PC-3 (cell line): ENCODE measurements at regions not wholly inside any gene's neighbourhood (a gene's known extent, or its start where the extent isn't known, plus 50 kb on each side); places are given as distances from the start of the nearest gene placed in this dataset.

ENCODE experiments used
- ATAC-seq: fragments of 200-7000 bp; cut with Tn5 transposase; 2 replicates; pipeline ENCODE4 v1.9.1; 2020; ENCODE audit warnings: mild to moderate bottlenecking, moderate library complexity
- BruUV-seq: library from RNA; stranded (reverse); fragments of 400-500 nt; replicated peaks from 2 replicates; lab custom pipeline; 2021; lab: Mats Ljungman, UMichigan
- CTCF ChIA-PET: fragments of 300-600 bp; sonication (Branson Sonifier 250); formaldehyde crosslinking; loops from one replicate; lab custom pipeline; 2022; ENCODE audit warnings: antibody characterized with exemption; lab: Charles Lee
- POLR2A ChIA-PET: fragments of 300-600 bp; sonication (Branson Sonifier 250); formaldehyde crosslinking; loops from one replicate; lab custom pipeline; 2022; ENCODE audit warnings: antibody characterized with exemption; ENCODE audit not compliant: unreplicated experiment; lab: Charles Lee
- DNase-seq: peaks from one replicate; pipeline ENCODE4 v3.0.0-alpha.2; 2015
- H2AFZ ChIP-seq: fragments of 300-600 bp; sonication (generic); 2 replicates; pipeline ENCODE4 v1.6.0; 2016; ENCODE audit warnings: antibody characterized with exemption, low read length
- H3F3A ChIP-seq: fragments of 300-600 bp; sonication (generic); one replicate; pipeline ENCODE4 v1.6.0; 2017; ENCODE audit warnings: antibody characterized with exemption, low read length, control low read depth, mild to moderate bottlenecking; ENCODE audit not compliant: unreplicated experiment
- H3K27ac ChIP-seq: fragments of 300-600 bp; sonication (generic); 2 replicates; pipeline ENCODE4 v1.5.1; 2016; ENCODE audit warnings: mild to moderate bottlenecking, low read length
- H3K27me3 ChIP-seq: fragments of 300-600 bp; sonication (generic); 2 replicates; pipeline ENCODE4 v1.6.1; 2016; ENCODE audit warnings: low read length, mixed read lengths
- H3K36me3 ChIP-seq: fragments of 300-600 bp; sonication (generic); 2 replicates; pipeline ENCODE4 v1.6.1; 2016; ENCODE audit warnings: low read depth, mixed run types, low read length, mixed read lengths
- H3K4me1 ChIP-seq: fragments of 300-600 bp; sonication (generic); 2 replicates; pipeline ENCODE4 v1.5.1; 2016; ENCODE audit warnings: low read length; ENCODE audit not compliant: insufficient read depth
- H3K4me2 ChIP-seq: fragments of 300-600 bp; sonication (generic); 2 replicates; pipeline ENCODE4 v1.6.0; 2016; ENCODE audit warnings: low read length
- H3K4me3 ChIP-seq: fragments of 300-600 bp; sonication (generic); 2 replicates; pipeline ENCODE4 v1.5.1; 2016; ENCODE audit warnings: mild to moderate bottlenecking, low read length, mixed read lengths
- H3K79me2 ChIP-seq: fragments of 300-600 bp; sonication (generic); 2 replicates; pipeline ENCODE4 v1.6.1; 2017; ENCODE audit warnings: low read length, mixed read lengths
- H3K9ac ChIP-seq: fragments of 300-600 bp; sonication (generic); 2 replicates; pipeline ENCODE4 v1.6.0; 2016; ENCODE audit warnings: mild to moderate bottlenecking, low read length
- H3K9me2 ChIP-seq: fragments of 300-600 bp; sonication (generic); replicated peaks from 2 replicates; pipeline ENCODE4 v1.6.1; 2016; ENCODE audit warnings: mixed run types, low read length, mixed read lengths
- H3K9me3 ChIP-seq: fragments of 300-600 bp; sonication (generic); 2 replicates; pipeline ENCODE4 v1.6.1; 2016; ENCODE audit warnings: low read length, mixed read lengths
- H4K20me1 ChIP-seq: fragments of 300-600 bp; sonication (generic); 2 replicates; pipeline ENCODE4 v1.6.1; 2016; ENCODE audit warnings: low read length, mixed read lengths
- EZH2 ChIP-seq: fragments of 300-600 bp; sonication (generic); IDR thresholded peaks from one replicate; pipeline ENCODE4 v1.6.1; 2017; ENCODE audit warnings: antibody characterized with exemption, mild to moderate bottlenecking, low read length; ENCODE audit not compliant: unreplicated experiment
- EZH2phosphoT487 ChIP-seq: fragments of 300-600 bp; sonication (generic); IDR thresholded peaks from 2 replicates; pipeline ENCODE4 v1.6.1; 2018; ENCODE audit warnings: mild to moderate bottlenecking, antibody characterized with exemption, low read length, borderline replicate concordance
- intact Hi-C: fragments of 100-400 bp; cut with micrococcal nuclease; formaldehyde crosslinking; loops from 2 replicates; pipeline ENCODE4 v1.9.0; 2023
- TF ChIP-seq, protein P1 (sequence below): fragments of 300-600 bp; sonication (generic); conservative IDR thresholded peaks from 2 replicates; pipeline ENCODE4 v1.5.1; 2017; ENCODE audit warnings: antibody characterized with exemption, low read depth, mild to moderate bottlenecking, low read length

- intact Hi-C loops = no loop called here
- no peaks in the 10 kb centered on the region; the same call in 1 of the 2 replicates for H3K4me1 ChIP-seq
- H3K9me3 ChIP-seq = no peaks in the 10 kb centered on the region
- no peak for DNase-seq
- no peak overlapping the region for H3K4me2 ChIP-seq
- no TSS peak for BruUV-seq
- H3F3A ChIP-seq = no peaks in the 10 kb centered on the region
- no peaks in the 10 kb centered on the region for H3K79me2 ChIP-seq
- no peaks in the 10 kb centered on the region for H3K36me3 ChIP-seq
- ATAC-seq = no peak
- TF ChIP-seq EZH2phosphoT487 (no peak), EZH2 (no peak)
- TF ChIP-seq, protein P1, sequence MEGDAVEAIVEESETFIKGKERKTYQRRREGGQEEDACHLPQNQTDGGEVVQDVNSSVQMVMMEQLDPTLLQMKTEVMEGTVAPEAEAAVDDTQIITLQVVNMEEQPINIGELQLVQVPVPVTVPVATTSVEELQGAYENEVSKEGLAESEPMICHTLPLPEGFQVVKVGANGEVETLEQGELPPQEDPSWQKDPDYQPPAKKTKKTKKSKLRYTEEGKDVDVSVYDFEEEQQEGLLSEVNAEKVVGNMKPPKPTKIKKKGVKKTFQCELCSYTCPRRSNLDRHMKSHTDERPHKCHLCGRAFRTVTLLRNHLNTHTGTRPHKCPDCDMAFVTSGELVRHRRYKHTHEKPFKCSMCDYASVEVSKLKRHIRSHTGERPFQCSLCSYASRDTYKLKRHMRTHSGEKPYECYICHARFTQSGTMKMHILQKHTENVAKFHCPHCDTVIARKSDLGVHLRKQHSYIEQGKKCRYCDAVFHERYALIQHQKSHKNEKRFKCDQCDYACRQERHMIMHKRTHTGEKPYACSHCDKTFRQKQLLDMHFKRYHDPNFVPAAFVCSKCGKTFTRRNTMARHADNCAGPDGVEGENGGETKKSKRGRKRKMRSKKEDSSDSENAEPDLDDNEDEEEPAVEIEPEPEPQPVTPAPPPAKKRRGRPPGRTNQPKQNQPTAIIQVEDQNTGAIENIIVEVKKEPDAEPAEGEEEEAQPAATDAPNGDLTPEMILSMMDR = no peak
- no peak overlapping the region for H2AFZ ChIP-seq
- ChIA-PET CTCF (no interaction called here), POLR2A (no interaction called here)
- no peak overlapping the region for H3K4me3 ChIP-seq
- no peaks in the 10 kb centered on the region for H3K9me2 ChIP-seq
- no peaks in the 10 kb centered on the region for H3K27me3 ChIP-seq
- no peak overlapping the region for H3K9ac ChIP-seq
- H3K27ac ChIP-seq = no peak overlapping the region
- no peaks in the 10 kb centered on the region for H4K20me1 ChIP-seq
These were observed 1668.7 kb upstream of the PCDH7 start for GRCh38 chr4:29051381-29051965.

DNA sequence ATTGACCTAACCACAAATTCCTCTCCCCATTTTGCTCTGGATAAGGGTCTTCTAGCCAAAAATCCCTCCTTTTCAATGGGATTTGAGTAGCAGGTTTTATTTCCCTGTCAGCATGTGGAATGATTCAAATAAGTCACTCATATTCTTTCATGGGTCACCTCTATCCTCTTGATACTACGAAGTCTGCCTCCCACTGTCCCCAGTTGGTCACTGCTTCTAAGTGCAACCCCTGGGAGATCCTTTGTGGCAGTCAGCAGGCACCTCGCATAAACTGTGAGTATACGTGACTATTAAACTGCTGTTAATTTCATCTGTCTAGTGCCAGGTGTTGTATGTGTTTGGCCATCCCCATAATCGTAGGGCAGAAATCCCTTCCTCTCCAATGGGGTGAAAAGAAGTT is 1667.9 kb upstream of the PCDH7 start:
- ChIA-PET POLR2A (no interaction called here), CTCF (no interaction called here)
- Histone ChIP-seq H3K9me2 (no peaks in the 10 kb centered on the region), H3K36me3 (no peaks in the 10 kb centered on the region), H3K9ac (no peak overlapping the region), H3K79me2 (no peaks in the 10 kb centered on the region), H3K4me2 (no peak overlapping the region), H2AFZ (no peak overlapping the region), H3K27me3 (no peaks in the 10 kb centered on the region), H3K9me3 (no peaks in the 10 kb centered on the region), H3K4me3 (no peak overlapping the region), H3K4me1 (no peaks in the 10 kb centered on the region), H3F3A (no peaks in the 10 kb centered on the region), H4K20me1 (no peaks in the 10 kb centered on the region), H3K27ac (no peak overlapping the region)
- DNase-seq = no peak
- BruUV-seq = no TSS peak
- no peak for ATAC-seq
- no peak for TF ChIP-seq EZH2
- TF ChIP-seq, protein P1 = no peak
- no peak for TF ChIP-seq EZH2phosphoT487
- intact Hi-C loops = no loop called here

DNA sequence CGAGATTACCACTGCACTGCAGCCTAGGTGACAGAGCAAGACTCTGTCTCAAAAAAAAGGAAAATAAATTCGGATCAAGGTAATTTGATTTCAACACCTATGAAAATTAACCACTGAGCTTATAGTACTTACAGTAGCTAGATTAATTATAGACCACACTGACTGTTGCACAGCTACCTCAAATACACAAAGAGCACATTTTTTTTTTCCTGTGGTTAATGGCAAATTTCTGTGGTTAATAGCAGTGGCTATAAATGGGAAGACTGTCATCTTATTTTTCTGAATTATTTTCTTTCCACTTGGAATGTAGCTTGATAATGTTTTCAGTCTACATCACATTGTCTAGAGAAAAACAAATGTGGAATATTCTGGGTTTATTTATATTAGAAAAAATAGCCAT is 1661.6 kb upstream of the PCDH7 start:
- ATAC-seq (no peak), DNase-seq (no peak)
- ChIA-PET CTCF (no interaction called here), POLR2A (no interaction called here)
- no peak overlapping the region for H3K9ac ChIP-seq
- no peaks in the 10 kb centered on the region for H3F3A ChIP-seq
- H2AFZ ChIP-seq = no peak overlapping the region
- H3K9me3 ChIP-seq = no peaks in the 10 kb centered on the region
- no peaks in the 10 kb centered on the region for H3K79me2 ChIP-seq
- H3K9me2 ChIP-seq = no peaks in the 10 kb centered on the region
- H3K27me3 ChIP-seq = no peaks in the 10 kb centered on the region
- no peak for TF ChIP-seq EZH2
- no peaks in the 10 kb centered on the region; the same call in 1 of the 2 replicates for H3K4me1 ChIP-seq
- BruUV-seq = no TSS peak
- no peaks in the 10 kb centered on the region for H4K20me1 ChIP-seq
- intact Hi-C loops = no loop called here
- no peak overlapping the region for H3K4me2 ChIP-seq
- no peak overlapping the region for H3K27ac ChIP-seq
- no peak overlapping the region for H3K4me3 ChIP-seq
- H3K36me3 ChIP-seq = no peaks in the 10 kb centered on the region
